ENCODE measurements at regions not wholly inside any gene's neighbourhood (a gene's known extent, or its start where the extent isn't known, plus 50 kb on each side); places are given as distances from the start of the nearest gene placed in this dataset.
"Not testable (repeated sequence)": the region's sequence is repeated elsewhere in the genome, so short reads cannot be mapped to it uniquely, and the experiment has no call there.

GRCh38 chr20:46785958-46786357 lies 76.5 kb downstream of the SLC2A10 start:
- Histone ChIP-seq H3K27ac (no peak overlapping the region), H3K27me3 (peaks cover 0 to 30% (median 12%) of the 10 kb centered on the region in 7 donors), H3K36me3 (no peaks in the 10 kb centered on the region), H3K4me1 (no peaks in the 10 kb centered on the region), H3K9me3 (no peaks in the 10 kb centered on the region), H3K4me3 (no peak overlapping the region)
- no peak for TF ChIP-seq CTCF (IDR thresholded peaks at IDR 0.05)
- intact Hi-C loops (cut with DNase I) = no loop called here
- no peak for ATAC-seq
- no peak for DNase-seq
- 57% methylated on average over 7 of the region's 7 CpGs for WGBS, 2 donors

GRCh38 chr20:46786566-46786965 lies 77.1 kb downstream of the SLC2A10 start:
- H3K4me1 ChIP-seq = no peaks in the 10 kb centered on the region
- no peak overlapping the region for H3K27ac ChIP-seq
- no peak for DNase-seq
- WGBS, 2 donors = 78 to 79% methylated on average over 6 of the region's 6 CpGs
- TF ChIP-seq CTCF (IDR thresholded peaks at IDR 0.05) = no peak
- H3K9me3 ChIP-seq = no peaks in the 10 kb centered on the region
- H3K4me3 ChIP-seq = no peak overlapping the region
- H3K27me3 ChIP-seq = peaks cover 0 to 30% (median 12%) of the 10 kb centered on the region in 7 donors
- intact Hi-C loops (cut with DNase I) = no loop called here
- no peaks in the 10 kb centered on the region for H3K36me3 ChIP-seq
- ATAC-seq = no peak

GRCh38 chr20:46787991-46788762 lies 78.7 kb downstream of the SLC2A10 start:
- Histone ChIP-seq H3K4me3 (no peak overlapping the region), H3K9me3 (no peaks in the 10 kb centered on the region), H3K27ac (no peak overlapping the region), H3K36me3 (no peaks in the 10 kb centered on the region), H3K27me3 (peaks cover 0 to 38% (median 12%) of the 10 kb centered on the region in 7 donors), H3K4me1 (no peaks in the 10 kb centered on the region)
- ATAC-seq = no peak
- 59 to 62% methylated on average over 21 of the region's 21 CpGs for WGBS, 2 donors
- TF ChIP-seq CTCF (IDR thresholded peaks at IDR 0.05) = no peak
- intact Hi-C loops (cut with DNase I) = no loop called here
- no peak for DNase-seq

GRCh38 chr20:46788763-46789091 lies 79.3 kb downstream of the SLC2A10 start:
- WGBS, 2 donors = 83 to 85% methylated on average over 5 of the region's 5 CpGs
- intact Hi-C loops (cut with DNase I); H3K9me3 ChIP-seq; ATAC-seq; H3K4me1 ChIP-seq; H3K36me3 ChIP-seq; DNase-seq; H3K27ac ChIP-seq; H3K4me3 ChIP-seq: not testable (repeated sequence)
- peaks cover 0 to 38% (median 12%) of the 10 kb centered on the region in 7 donors for H3K27me3 ChIP-seq

- no peak for TF ChIP-seq CTCF (IDR thresholded peaks at IDR 0.05)
These were observed 80.0 kb downstream of the SLC2A10 start for GRCh38 chr20:46789339-46790028.

More at GRCh38 chr20:46789339-46790028, 80.0 kb downstream of the SLC2A10 start:
- ATAC-seq = no peak
- Histone ChIP-seq H3K27me3 (peaks cover 0 to 42% (median 8%) of the 10 kb centered on the region in 7 donors), H3K4me3 (no peak overlapping the region), H3K9me3 (no peaks in the 10 kb centered on the region), H3K36me3 (no peaks in the 10 kb centered on the region), H3K4me1 (no peaks in the 10 kb centered on the region), H3K27ac (no peak overlapping the region)
- no peak for DNase-seq
- intact Hi-C loops (cut with DNase I) = no loop called here
- 66 to 76% methylated on average over 13 of the region's 13 CpGs for WGBS, 2 donors
